ENCODE measurements at regions not wholly inside any gene's neighbourhood (a gene's known extent, or its start where the extent isn't known, plus 50 kb on each side); places are given as distances from the start of the nearest gene placed in this dataset.

GRCh38 chr2:11004199-11004598, 92.5 kb downstream of the KCNF1 start:
- no peak for TF ChIP-seq CTCF (IDR thresholded peaks at IDR 0.05; ENCODE audit: control extremely low read depth in 1 of 3, insufficient read depth in 1 of 3, low read depth in 1 of 3, low read length in 3 of 3)
- no peak for TF ChIP-seq POLR2A (IDR thresholded peaks at IDR 0.05; ENCODE audit: control extremely low read depth in 1 of 2, low read depth in 2 of 2, low read length in 2 of 2)
- no peak for TF ChIP-seq RNF2 (IDR thresholded peaks at IDR 0.05; ENCODE audit: borderline replicate concordance, low read depth, low read length, missing control alignments, poor library complexity, severe bottlenecking)
- no peak for TF ChIP-seq TCF12 (IDR thresholded peaks at IDR 0.05; ENCODE audit: low read depth, low read length)
- TF ChIP-seq, protein P1, sequence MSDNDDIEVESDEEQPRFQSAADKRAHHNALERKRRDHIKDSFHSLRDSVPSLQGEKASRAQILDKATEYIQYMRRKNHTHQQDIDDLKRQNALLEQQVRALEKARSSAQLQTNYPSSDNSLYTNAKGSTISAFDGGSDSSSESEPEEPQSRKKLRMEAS (IDR thresholded peaks at IDR 0.05), result no peak
- no peak for TF ChIP-seq EP300 (IDR thresholded peaks at IDR 0.05; ENCODE audit: borderline replicate concordance in 1 of 2, low read depth in 2 of 2, low read length in 2 of 2)
- TF ChIP-seq EZH2 (IDR thresholded peaks at IDR 0.05; ENCODE audit: low read depth, low read length, severe bottlenecking), result no peak
- TF ChIP-seq HDAC2 (IDR thresholded peaks at IDR 0.05; ENCODE audit: borderline replicate concordance in 1 of 2, low read depth in 2 of 2, low read length in 2 of 2), result no peak

All from H1 (cell line).